Heart left ventricle (tissue), 13 donors: ENCODE measurements at regions not wholly inside any gene's neighbourhood (a gene's known extent, or its start where the extent isn't known, plus 50 kb on each side); places are given as distances from the start of the nearest gene placed in this dataset.

Experiments
- POLR2A ChIP-seq, 2 donors: fragments of 450-650 bp; IDR thresholded peaks; one replicate each; pipeline ENCODE4 v1.6.1; 2017; ENCODE audit warnings: antibody characterized with exemption in 2 of 2, mild to moderate bottlenecking in 2 of 2, moderate library complexity in 2 of 2
- TF ChIP-seq, protein P1 (sequence below), 12 donors: fragments of 200-600 bp; sonication (generic) in 4 of 12; IDR thresholded peaks; one replicate each; pipeline versions ENCODE4 v1.5.0 to v1.8.0; 2018 to 2022; ENCODE audit warnings: antibody characterized with exemption in 12 of 12, mild to moderate bottlenecking in 5 of 12
- donor health status: ischemic (EF 13 %, LVEDD 7.1; RV severe dilation, severe dysfunction).
- donor health status: DM: no; HTN: yes; CAD: no.
- donor health status: DM: no; HTN: no; CAD: no.
- donor health status: ischemic (EF 25% LVEDD 6.9; RV normal size, moderate dysfunction).
- donor health status: ischemic (EF 25% LVEDD 5.7; RV mildly dilated, moderate dysfunction).
- donor health status: ischemic (EF 35%, LVEDD 5.7; RV mildly dilated, moderate dysfunction).
- donor health status: nonischemic (EF 11% LVEDD 7.7; RV severe dilation, severe dysfunction).
- donor health status: DM: yes; HTN: yes; CAD: no.
- donor health status: PGD.
- donor health status: ischemic (EF 29% LVEDD 5.4; RV normal size, mild dysfunction).
- donor health status: nonischemic (EF 23%, LVEDD 6.1; RV moderate dilation, normal function).

DNA sequence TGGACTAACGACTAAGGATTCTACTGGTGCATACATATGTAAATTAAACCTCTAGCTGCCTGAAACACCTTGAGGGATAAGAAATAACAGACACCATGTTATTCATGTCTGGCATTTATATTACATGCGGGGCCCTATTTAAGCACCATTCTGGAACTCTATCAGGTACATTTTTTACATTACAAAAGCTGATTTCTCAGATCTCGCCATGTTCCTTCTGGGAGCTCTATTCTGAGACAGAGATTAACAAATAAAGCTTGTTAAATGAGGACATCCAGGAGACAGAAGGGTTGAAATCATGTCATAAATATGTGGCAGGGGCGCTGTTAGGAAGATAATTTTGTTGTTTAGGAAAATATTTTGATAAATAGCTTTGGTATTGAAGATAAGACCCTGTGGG is 93.4 kb upstream of the SLIT3 start:
- no peak for TF ChIP-seq POLR2A (IDR thresholded peaks at IDR 0.05)
- TF ChIP-seq, protein P1, sequence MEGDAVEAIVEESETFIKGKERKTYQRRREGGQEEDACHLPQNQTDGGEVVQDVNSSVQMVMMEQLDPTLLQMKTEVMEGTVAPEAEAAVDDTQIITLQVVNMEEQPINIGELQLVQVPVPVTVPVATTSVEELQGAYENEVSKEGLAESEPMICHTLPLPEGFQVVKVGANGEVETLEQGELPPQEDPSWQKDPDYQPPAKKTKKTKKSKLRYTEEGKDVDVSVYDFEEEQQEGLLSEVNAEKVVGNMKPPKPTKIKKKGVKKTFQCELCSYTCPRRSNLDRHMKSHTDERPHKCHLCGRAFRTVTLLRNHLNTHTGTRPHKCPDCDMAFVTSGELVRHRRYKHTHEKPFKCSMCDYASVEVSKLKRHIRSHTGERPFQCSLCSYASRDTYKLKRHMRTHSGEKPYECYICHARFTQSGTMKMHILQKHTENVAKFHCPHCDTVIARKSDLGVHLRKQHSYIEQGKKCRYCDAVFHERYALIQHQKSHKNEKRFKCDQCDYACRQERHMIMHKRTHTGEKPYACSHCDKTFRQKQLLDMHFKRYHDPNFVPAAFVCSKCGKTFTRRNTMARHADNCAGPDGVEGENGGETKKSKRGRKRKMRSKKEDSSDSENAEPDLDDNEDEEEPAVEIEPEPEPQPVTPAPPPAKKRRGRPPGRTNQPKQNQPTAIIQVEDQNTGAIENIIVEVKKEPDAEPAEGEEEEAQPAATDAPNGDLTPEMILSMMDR (IDR thresholded peaks at IDR 0.05): no peak
